Lower lobe of right lung (tissue), 2 donors: ENCODE measurements at regions not wholly inside any gene's neighbourhood (a gene's known extent, or its start where the extent isn't known, plus 50 kb on each side); places are given as distances from the start of the nearest gene placed in this dataset.

ENCODE experiments used
- ATAC-seq, 2 donors: fragments of 200-7000 bp; cut with Tn5 transposase; one replicate each; pipeline ENCODE4 v1.9.1; 2020 to 2022; ENCODE audit warnings: mild to moderate bottlenecking in 2 of 2, moderate library complexity in 2 of 2
- DNase-seq: peaks from one replicate; pipeline ENCODE4 v3.0.0-alpha.2; 2020
- H3K27ac ChIP-seq: fragments of 200-600 bp; one replicate; pipeline ENCODE4 v1.8.0; 2022
- H3K27me3 ChIP-seq: fragments of 200-600 bp; one replicate; pipeline ENCODE4 v1.8.0; 2022; ENCODE audit warnings: low read depth
- H3K36me3 ChIP-seq: fragments of 200-600 bp; one replicate; pipeline ENCODE4 v1.8.0; 2022; ENCODE audit warnings: mild to moderate bottlenecking
- H3K4me1 ChIP-seq: fragments of 200-600 bp; one replicate; pipeline ENCODE4 v1.8.0; 2022
- H3K4me3 ChIP-seq: fragments of 200-600 bp; one replicate; pipeline ENCODE4 v1.8.0; 2022; ENCODE audit warnings: mild to moderate bottlenecking
- H3K9me3 ChIP-seq: fragments of 200-600 bp; one replicate; pipeline ENCODE4 v1.8.0; 2022
- CTCF ChIP-seq: fragments of 200-600 bp; IDR thresholded peaks from one replicate; pipeline ENCODE4 v1.8.0; 2022; ENCODE audit warnings: antibody characterized with exemption, mild to moderate bottlenecking
- intact Hi-C: fragments of 100-400 bp; cut with DNase I; formaldehyde crosslinking; loops from one replicate; pipeline ENCODE4 v1.11.0; 2022
- donor health status: DM: no; HTN: yes; CAD: no; lungs with severe emphysema.

GRCh38 chr5:167533814-167534795 is 757.3 kb upstream of the WWC1 start:
- Histone ChIP-seq H3K36me3 (no peaks in the 10 kb centered on the region), H3K4me3 (no peak overlapping the region), H3K9me3 (no peaks in the 10 kb centered on the region), H3K27me3 (no peaks in the 10 kb centered on the region), H3K4me1 (no peaks in the 10 kb centered on the region), H3K27ac (no peak overlapping the region)
- ATAC-seq (no peak), DNase-seq (no peak)
- TF ChIP-seq CTCF = no peak
- intact Hi-C loops = no loop called here

GRCh38 chr5:167539747-167540146 is 751.7 kb upstream of the WWC1 start:
- Histone ChIP-seq H3K27me3 (no peaks in the 10 kb centered on the region), H3K9me3 (no peaks in the 10 kb centered on the region), H3K36me3 (no peaks in the 10 kb centered on the region), H3K4me1 (no peaks in the 10 kb centered on the region), H3K4me3 (no peak overlapping the region), H3K27ac (no peak overlapping the region)
- DNase-seq (no peak), ATAC-seq (no peak)
- intact Hi-C loops = no loop called here
- TF ChIP-seq CTCF = no peak

DNA sequence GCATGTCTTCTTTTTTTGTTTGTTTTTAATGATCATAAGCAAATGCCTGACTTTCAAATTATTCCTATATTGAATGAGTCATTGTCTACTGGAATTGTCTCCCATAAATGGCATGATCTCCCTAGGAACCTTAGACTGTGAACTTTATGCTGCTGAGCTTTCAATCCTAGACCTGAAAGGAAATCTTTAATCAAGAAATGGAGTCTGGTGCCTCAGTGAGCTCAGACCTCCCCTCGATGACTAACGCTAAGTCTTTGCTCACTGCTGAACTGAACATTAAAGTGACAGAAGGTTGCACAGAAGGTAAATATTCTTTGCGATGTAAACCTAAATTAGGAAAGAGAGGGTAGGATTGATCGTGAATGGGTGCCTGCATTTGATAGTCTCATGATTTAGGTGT is 745.2 kb upstream of the WWC1 start:
- H3K27me3 ChIP-seq = no peaks in the 10 kb centered on the region
- no peaks in the 10 kb centered on the region for H3K9me3 ChIP-seq
- ATAC-seq = no peak
- no peak for DNase-seq
- no peak overlapping the region for H3K27ac ChIP-seq
- intact Hi-C loops = no loop called here
- no peaks in the 10 kb centered on the region for H3K36me3 ChIP-seq
- H3K4me3 ChIP-seq = no peak overlapping the region
- no peak for TF ChIP-seq CTCF
- H3K4me1 ChIP-seq = no peaks in the 10 kb centered on the region

GRCh38 chr5:167552356-167552755 is 739.1 kb upstream of the WWC1 start:
- Histone ChIP-seq H3K4me1 (no peaks in the 10 kb centered on the region), H3K9me3 (no peaks in the 10 kb centered on the region), H3K27me3 (no peaks in the 10 kb centered on the region), H3K4me3 (no peak overlapping the region), H3K27ac (no peak overlapping the region), H3K36me3 (no peaks in the 10 kb centered on the region)
- no peak for DNase-seq
- ATAC-seq = no peak
- TF ChIP-seq CTCF = no peak
- intact Hi-C loops = no loop called here

GRCh38 chr5:167553511-167553910 is 737.9 kb upstream of the WWC1 start:
- H3K4me1 ChIP-seq = no peaks in the 10 kb centered on the region
- ATAC-seq (no peak), DNase-seq (no peak)
- no peak overlapping the region for H3K4me3 ChIP-seq
- intact Hi-C loops = no loop called here
- no peaks in the 10 kb centered on the region for H3K27me3 ChIP-seq
- no peaks in the 10 kb centered on the region for H3K36me3 ChIP-seq
- no peaks in the 10 kb centered on the region for H3K9me3 ChIP-seq
- TF ChIP-seq CTCF = no peak
- no peak overlapping the region for H3K27ac ChIP-seq
